ENCODE measurements at regions not wholly inside any gene's neighbourhood (a gene's known extent, or its start where the extent isn't known, plus 50 kb on each side); places are given as distances from the start of the nearest gene placed in this dataset.

DNA sequence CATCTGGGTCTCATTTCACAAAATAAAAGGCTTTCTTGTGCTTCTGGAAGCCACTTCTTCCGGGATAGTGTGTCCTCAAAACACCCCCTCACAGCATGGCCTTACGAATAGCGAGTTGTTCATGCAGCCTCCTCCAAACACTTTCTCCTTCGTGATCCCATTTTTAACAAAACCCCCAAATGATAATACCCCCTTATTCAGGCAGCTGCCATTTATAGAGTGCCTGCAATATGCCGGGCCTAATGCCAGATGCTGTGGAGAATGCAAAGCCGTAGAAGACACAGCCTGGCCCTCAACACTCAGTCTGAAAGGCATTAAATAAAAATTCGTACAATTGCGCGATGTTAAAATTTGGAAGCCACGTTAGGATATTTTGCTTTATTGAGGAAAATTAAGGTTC is 66.4 kb upstream of the SLC44A1 start:
- no peak for DNase-seq (ENCODE audit: low read depth in 4 of 4, low spot score in 3 of 4)

GRCh38 chr9:105187781-105188180 is 56.7 kb upstream of the SLC44A1 start:
- DNase-seq (ENCODE audit: low read depth in 4 of 4, low spot score in 3 of 4), result no peak

DNA sequence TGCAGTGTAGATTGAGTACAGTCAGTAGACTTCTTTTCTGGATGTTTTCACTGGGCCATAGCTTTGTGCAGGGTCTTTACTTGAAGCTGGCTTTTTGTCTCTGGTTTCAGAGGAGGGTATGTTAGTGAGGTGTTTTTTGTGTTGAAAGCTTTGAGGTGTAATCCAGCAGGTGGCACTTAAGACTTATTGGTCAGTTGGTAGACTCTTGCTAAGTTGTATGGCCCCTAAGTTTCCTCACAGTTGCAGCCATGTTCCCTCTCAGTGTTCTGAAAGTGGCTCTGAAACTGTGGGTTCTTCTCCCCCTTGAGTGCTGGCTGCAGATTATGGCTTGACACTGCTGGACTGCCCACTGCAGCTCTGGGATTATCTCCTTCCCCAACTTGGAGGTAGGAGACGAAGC is 55.7 kb upstream of the SLC44A1 start:
- DNase-seq (ENCODE audit: low read depth in 4 of 4, low spot score in 3 of 4), result no peak

GRCh38 chr9:105191508-105192121 is 52.8 kb upstream of the SLC44A1 start:
- no peak for DNase-seq (ENCODE audit: low read depth in 4 of 4, low spot score in 3 of 4)

- DNase-seq (ENCODE audit: low read depth in 4 of 4, low spot score in 3 of 4), result no peak
Observed at GRCh38 chr9:105193560-105193959, 50.9 kb upstream of the SLC44A1 start.

DNA sequence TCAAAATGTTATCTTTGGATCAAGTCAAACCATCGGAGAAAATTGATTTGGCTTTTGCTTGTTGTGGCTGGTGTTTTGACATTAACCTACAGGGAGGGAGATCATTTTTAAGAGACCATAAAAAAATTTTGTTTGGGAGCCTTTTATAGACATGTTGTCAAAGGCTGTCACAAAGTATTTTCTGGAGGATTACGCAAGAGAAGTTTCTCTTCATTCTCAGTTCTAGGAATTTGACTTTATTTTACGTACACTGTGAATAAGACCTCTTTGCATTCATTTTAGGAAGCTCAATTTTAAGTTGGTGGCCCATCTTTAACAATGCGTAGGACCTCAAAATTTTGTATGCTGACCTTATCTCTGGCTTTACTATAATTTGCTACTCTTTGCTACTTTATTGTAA is 50.2 kb upstream of the SLC44A1 start:
- DNase-seq (ENCODE audit: low read depth in 4 of 4, low spot score in 3 of 4), result no peak
